Liver (tissue), 3 donors: ENCODE measurements at regions not wholly inside any gene's neighbourhood (a gene's known extent, or its start where the extent isn't known, plus 50 kb on each side); places are given as distances from the start of the nearest gene placed in this dataset.

Experiments
- ATF3 ChIP-seq: IDR thresholded peaks from 2 replicates; pipeline ENCODE4 v1.6.1; 2016; ENCODE audit warnings: antibody characterized with exemption
- CTCF ChIP-seq: fragments of 150-350 bp; IDR thresholded peaks from 2 replicates; pipeline ENCODE4 v1.5.1; 2017; ENCODE audit warnings: improper control_type of control experiment, low read depth, low read length; ENCODE audit not compliant: missing input control
- EGR1 ChIP-seq, 2 donors: IDR thresholded peaks; 2 replicates each; pipeline ENCODE4 v1.6.1; 2016 to 2018; ENCODE audit warnings: antibody characterized with exemption in 2 of 2, low read depth in 2 of 2
- FOXA1 ChIP-seq: IDR thresholded peaks from 2 replicates; pipeline ENCODE4 v1.6.1; 2016; ENCODE audit warnings: antibody characterized with exemption
- GABPA ChIP-seq, 2 donors: IDR thresholded peaks in 1 of 2; conservative IDR thresholded peaks in 1 of 2; 2 replicates each; pipeline ENCODE4 v1.6.1; 2016; ENCODE audit warnings: antibody characterized with exemption in 2 of 2, mild to moderate bottlenecking in 1 of 2, moderate library complexity in 1 of 2
- MAX ChIP-seq: IDR thresholded peaks from 2 replicates; pipeline ENCODE4 v1.6.1; 2016; ENCODE audit warnings: antibody characterized with exemption
- REST ChIP-seq: IDR thresholded peaks from 2 replicates; pipeline ENCODE4 v1.6.1; 2016; ENCODE audit warnings: antibody characterized with exemption, mild to moderate bottlenecking
- TAF1 ChIP-seq: conservative IDR thresholded peaks from 2 replicates; pipeline ENCODE4 v1.6.1; 2016; ENCODE audit warnings: antibody characterized with exemption, mild to moderate bottlenecking
- ZBTB33 ChIP-seq: IDR thresholded peaks from 2 replicates; pipeline ENCODE4 v1.6.1; 2016; ENCODE audit warnings: antibody characterized with exemption
- donor health status: healthy.
- donor health status: healthy.

- no peak for TF ChIP-seq ATF3
- no peak for TF ChIP-seq ZBTB33
- no peak for TF ChIP-seq CTCF
- no peak for TF ChIP-seq REST
- TF ChIP-seq TAF1: no peak
- TF ChIP-seq GABPA (IDR thresholded peaks at IDR 0.05 in 1 of 2, conservative IDR thresholded peaks at IDR 0.05 in 1 of 2): no peak
- TF ChIP-seq FOXA1: no peak
- TF ChIP-seq MAX: no peak
- no peak for TF ChIP-seq EGR1 (IDR thresholded peaks at IDR 0.05; ENCODE audit: low read depth in 2 of 2)
These were observed 443.4 kb downstream of the DTWD2 start for GRCh38 chr5:118544887-118545449.
